Stimulated activated CD4-positive, alpha-beta T cell treated with anti-CD3 and anti-CD28 coated beads, TNF-alpha, amount 100 ng/mL, for 48 hours (primary cell): ENCODE measurements at regions not wholly inside any gene's neighbourhood (a gene's known extent, or its start where the extent isn't known, plus 50 kb on each side); places are given as distances from the start of the nearest gene placed in this dataset.

Experiments used
- DNase-seq, 3 donors: peaks; one replicate each; pipeline ENCODE4 v3.0.0-alpha.2; 2020; ENCODE audit warnings: low read depth in 3 of 3

DNA sequence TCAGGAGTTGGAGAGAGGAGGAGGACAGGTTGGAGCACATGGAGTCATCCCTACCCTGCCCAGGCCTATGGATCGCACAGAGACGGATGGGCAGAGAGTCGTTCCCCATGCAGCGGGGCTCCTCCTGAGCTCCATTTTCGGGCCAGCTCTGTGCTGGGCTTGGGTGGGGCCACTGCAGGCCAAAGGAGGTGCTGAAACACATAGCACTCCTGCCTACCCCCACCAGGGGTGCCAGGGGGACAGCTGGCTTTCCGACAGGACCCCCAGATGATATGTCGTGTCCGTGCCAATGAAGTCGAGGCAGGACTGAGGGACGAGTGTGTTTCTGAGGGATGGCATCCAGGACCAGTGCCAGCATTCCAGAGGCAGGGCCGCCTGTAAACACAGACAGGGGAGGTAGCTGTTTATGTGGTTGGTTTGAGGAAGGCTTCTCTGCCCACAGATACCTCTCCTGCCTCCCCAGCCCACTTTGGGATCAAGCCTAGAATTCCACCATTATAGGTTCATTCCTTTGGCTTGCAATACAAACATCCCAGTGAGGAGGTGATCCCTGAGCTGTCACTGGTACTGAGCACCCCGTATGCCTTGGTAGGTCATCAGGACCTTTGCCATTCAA, 116.6 kb downstream of the GLI2 start:
- DNase-seq: no peak

GRCh38 chr2:120853306-120854013, 117.8 kb downstream of the GLI2 start:
- DNase-seq: no peak

DNA sequence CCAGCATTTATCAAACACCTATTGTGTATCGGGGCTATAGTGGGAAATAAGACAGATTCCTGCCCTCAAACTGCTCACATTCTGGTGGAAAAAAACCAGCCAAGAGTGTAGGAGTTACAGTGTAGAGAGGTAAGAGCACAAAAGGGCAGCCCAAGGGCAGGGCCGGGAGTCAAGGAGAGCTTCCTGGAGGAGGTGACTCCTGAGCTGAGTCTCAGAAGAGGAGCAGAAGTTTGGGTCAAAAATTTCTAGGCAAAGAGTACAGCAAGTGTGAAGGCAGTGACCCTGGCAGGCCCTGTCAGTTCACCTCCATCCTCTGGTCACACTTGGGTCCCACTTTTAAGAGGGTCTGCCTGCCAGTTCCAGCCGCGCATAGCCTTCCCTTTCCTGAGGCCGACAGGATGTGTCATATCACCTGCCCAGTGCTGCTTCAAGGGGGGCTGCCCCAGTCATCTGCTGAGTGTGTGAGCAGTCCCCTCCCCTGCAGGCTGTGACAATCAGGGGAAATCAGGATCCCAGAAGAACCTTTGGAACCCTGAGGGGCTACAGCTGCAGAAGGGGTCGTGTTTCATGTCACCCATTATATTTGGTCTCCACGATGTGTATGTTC, 118.4 kb downstream of the GLI2 start:
- DNase-seq: no peak

DNA sequence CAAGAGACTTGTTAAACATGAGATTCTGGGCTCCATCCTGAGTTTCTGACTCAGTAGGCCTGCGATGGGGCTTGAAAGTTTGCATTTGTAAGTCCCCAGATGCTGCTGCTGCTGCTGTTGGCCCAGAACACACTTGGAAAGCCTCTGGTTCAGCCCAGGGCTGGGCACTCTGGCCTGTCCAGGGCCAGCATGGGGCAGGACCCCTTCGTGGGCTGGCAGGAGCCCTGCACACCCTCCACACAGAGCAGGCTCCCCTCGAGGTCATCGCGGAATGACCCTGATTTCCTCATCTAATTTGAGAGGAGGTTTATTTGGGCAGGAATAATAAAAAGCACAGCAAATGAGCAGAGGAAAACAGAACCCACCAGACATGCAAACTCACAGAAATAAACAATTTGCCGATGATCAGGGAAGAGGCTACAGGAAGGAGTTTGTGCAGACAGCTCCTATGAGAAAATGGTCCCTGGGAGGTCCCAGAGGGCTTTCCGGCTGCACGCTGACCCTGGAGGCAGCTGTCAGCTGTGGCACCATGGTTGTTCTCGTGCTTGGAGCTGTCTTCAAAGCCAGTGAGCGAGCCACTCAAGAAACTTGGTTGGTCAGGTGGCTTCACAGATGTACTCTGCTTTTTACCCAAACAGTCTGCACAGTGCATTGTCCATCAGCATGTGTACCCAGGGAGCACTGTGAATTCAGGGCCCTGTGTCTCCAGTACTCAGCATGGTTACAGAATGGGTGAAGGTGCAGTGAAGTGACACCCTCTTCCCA, 119.3 kb downstream of the GLI2 start:
- DNase-seq: no peak

DNA sequence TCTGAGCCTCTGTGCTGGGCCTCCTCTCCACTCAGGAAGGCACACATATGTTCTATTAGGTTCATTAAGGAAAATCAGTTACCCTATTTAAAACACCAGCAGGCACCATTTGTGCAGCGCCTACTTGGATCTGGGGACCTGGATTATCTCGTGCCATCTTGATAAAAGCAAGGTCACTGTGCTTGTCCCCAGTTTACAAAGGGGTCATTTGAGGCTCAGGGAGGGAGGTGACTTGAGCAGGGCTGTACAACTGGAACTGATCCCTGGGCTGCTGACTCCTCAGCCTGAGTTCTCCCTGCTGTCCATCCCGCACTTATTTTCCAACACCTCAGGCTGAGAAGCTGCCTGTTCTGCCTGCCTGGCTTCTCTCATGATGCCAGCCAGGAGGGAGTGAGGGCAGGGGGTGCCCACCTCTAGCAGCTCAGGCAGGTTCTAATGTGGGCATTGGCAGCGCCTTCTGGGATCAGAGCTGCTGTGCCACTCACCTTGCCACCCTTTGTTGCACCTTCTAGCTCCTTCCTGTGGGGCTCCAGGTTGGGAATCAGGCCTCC, 120.3 kb downstream of the GLI2 start:
- DNase-seq: no peak

DNA sequence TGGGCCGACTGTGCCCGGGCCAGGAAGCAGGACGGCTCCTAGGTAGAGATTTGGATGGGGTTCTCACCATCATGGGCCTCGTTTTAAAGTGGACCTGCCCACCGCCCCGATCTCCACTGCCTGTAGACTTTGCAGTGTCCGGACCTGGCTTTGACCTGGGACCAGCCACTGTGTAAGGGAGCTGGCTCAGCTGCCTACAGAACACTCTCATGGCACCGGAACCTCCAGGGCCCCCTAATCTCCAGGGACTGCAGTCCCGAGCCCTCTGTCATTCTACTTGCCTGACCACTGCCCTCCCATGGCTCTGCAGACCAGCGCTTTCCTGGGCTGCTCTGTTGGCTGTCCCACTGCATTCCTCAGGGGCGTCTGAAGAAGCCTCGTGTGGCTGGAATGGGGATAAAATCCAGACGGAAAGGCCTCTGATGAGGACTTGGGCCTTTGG, 120.8 kb downstream of the GLI2 start:
- no peak for DNase-seq

DNA sequence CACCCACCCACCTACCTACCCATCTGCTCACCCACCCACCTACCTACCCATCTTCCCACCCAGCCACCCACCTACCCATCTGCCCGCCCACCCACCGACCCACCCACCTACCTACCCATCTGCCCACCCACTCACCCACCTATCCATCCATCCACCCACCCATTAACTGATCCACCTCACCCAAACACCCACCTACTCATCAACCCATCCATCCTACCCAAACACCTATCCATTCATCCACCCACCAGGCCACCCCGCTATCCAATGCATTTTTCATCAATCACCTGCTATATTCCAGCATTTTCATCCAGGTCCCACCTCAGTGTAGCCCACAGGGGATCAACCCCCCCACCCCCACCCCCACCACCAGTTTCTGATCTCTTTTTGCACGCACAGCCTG, 121.8 kb downstream of the GLI2 start:
- no peak for DNase-seq

DNA sequence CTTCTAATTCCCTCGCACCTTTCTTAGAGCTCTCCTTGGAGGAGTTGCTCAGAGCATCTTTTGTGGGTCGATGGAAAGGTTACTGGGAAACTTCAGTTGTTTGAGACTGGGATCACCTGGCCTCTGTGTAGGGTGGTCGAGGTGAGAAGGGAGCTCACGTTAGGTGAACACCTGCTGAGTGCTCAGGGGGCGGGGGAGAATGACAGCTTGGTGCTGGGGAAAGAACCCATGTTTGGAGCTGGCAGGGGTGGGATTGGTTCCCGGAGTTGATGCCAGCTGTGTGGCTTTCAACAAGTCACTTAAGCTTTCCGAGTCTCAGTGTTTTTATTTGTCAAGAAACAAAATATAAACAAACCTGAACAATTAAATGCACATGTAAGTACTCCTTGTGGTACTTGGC, 122.3 kb downstream of the GLI2 start:
- no peak for DNase-seq

DNA sequence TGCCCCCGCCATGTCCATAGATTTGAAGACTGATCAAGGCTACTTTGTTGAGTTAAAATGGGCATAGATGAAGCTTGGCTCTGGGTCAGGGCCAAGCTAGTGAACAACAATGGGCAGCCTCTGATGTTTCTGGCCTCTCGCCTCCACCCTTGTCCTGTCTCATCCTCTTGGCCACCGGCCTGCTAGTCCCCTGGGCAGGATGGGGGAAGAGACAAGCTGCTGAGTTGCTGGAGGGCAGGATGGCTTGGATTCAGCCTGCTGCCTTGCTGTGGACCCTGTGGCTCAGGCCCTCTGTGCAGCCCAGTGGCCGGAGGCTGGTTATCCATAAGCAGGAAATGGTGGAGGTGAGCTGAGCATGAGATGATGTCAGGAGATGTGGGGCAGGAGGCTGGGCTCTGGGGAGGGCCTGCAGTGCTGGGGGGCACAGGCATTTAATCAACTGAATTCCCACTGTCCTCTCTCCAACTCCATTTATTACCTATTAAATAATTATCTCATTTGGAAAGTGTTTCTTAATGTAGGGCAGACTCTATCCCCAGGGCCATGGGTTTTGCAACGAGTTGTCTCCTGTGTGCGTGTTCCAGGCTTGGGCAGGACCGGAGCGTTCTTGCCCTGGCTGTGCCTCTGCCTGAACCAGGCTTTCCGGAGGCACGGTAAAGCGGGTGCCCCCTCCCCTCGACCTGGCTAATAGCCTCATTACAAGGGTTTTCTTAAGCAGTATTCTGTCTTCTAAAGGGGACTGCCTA, 122.9 kb downstream of the GLI2 start:
- DNase-seq: no peak

DNA sequence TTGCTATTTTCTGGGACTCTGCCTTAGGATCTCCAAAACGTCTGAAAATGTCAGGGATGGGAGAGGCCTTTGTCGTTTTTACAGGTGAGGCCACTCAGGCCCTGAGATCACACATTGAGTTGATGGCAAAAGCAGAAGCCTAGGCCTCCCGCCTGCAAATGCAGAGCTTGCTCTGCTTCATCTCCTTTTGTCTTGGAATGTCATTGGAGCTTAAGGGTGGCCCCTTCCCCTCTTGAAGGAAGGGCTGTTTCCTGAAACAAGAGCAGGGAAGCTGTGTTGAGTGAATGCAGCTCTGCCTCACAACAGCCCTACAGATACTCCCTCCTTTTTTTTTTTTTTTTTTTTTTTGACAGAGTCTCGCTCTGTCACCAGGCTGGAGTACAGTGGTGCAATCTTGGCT, 123.5 kb downstream of the GLI2 start:
- DNase-seq: no peak

DNA sequence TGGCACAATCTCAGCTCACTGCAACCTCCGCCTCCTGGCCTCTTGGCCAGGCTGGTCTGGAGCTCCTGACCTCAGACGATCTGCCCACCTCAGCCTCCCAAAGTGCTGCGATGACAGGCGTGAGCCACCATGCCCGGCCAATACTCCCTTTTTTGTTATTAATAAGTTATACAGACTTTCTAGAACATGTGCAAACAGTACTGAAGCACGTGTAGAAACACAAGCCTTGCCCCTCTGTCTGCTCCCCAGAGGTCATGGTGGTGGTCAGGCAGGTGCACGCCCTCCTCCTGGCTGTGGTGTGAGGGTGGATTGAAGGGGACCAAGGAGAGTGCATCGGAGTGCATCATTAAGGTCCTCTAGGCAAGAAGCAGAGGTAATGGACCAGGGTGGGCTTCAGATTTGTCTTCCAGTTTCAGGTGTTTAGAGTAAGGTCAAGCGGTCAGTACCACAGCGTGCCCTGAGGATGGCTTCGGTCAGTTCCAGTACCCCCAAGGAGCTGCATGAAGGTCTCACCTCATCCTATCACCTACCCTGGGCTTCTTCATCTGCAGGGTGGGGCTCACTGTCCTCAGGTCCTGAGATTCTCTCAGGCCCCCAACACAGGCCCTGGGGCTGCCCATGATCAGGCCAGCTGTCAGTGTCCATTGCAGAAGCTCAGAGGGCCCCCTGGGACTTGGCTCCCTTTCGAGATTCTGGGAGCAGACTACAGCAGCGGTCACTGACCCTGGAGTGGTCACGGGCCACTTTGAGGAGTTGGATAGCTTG, 124.3 kb downstream of the GLI2 start:
- no peak for DNase-seq

- no peak for DNase-seq
These were observed 124.9 kb downstream of the GLI2 start for GRCh38 chr2:120860579-120860922.

- DNase-seq: no peak
These were observed 125.5 kb downstream of the GLI2 start for GRCh38 chr2:120861191-120861575.

DNA sequence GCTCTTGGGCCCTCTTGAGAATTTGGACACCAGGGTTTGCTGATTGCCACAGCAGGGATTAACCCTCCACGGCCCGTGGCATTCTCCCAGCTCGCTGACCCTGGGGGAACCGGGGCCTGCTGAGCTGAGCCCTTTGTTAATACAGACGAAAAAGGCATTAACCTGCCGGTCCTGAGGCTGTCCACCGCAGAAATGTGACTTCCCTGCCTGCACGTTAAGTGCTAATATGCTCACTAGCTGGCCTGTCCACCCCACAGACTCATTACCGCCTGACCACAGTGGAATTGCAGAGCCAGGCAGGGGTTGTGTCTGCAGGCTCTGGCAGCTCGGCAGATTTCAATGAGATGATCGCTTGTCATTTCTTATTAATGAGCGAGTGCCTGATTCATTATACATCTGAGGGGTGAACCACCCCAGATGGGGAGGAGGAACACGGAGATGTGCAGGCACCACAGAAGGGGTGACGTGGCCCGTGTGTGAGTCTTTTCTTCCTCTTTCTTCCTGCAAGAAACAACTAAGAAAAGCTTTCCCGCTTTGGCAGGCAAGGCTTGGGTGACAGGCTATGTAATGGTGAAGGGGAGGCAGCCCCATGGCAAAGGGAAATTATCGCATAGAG, 126.0 kb downstream of the GLI2 start:
- DNase-seq: no peak

GRCh38 chr2:120862201-120863060, 126.8 kb downstream of the GLI2 start:
- DNase-seq: no peak

GRCh38 chr2:120863146-120863545, 127.5 kb downstream of the GLI2 start:
- DNase-seq: no peak

- DNase-seq: no peak
These were observed 128.1 kb downstream of the GLI2 start for GRCh38 chr2:120863661-120864320.

- no peak for DNase-seq
These were observed 129.3 kb downstream of the GLI2 start for GRCh38 chr2:120864981-120865380.

DNA sequence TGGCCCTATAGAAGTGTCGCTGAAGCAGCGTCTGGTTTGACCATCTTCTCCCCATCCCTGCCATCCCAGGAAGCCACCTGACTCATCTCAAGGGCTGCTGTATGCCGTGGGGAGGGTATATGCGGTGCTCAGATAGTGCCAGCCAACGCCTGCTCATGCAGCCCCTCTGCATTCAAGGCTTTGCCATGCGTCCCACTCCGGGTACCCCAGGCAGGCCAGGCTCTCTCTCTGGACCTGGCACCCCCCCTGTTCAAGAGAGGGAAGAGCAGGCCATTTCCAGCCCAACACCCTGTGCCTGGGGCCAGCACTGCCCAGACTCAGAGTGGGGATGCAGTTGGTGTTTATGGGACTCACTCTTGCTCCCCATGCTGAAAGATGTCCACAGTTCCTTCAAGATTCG, 130.0 kb downstream of the GLI2 start:
- DNase-seq: no peak
